CD4-positive, alpha-beta T cell treated with Interleukin-15 for 1 hour (primary cell): ENCODE measurements at regions not wholly inside any gene's neighbourhood (a gene's known extent, or its start where the extent isn't known, plus 50 kb on each side); places are given as distances from the start of the nearest gene placed in this dataset.

Experiments
- DNase-seq: peaks from one replicate; pipeline ENCODE4 v3.0.0-alpha.2; 2020

DNA sequence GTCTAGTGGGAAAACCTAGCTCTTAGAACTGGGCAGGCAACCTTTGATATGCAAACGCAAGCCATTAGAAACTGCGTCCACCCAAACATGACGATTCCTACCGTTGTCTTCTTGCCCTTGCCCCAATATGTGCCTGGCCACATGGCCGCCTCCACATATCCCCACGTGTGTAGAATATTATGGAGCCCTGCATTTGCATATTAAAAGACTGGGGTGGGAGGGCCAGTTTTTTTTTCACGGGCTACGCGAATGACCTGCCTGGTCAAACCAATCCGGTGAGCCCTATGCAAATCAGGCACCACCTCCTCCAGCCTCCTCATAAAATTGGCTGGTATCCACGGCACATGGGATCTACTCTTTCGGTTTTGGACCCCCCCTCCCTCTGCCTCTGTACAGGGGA, 381.0 kb upstream of the RGMA start:
- DNase-seq = no peak

DNA sequence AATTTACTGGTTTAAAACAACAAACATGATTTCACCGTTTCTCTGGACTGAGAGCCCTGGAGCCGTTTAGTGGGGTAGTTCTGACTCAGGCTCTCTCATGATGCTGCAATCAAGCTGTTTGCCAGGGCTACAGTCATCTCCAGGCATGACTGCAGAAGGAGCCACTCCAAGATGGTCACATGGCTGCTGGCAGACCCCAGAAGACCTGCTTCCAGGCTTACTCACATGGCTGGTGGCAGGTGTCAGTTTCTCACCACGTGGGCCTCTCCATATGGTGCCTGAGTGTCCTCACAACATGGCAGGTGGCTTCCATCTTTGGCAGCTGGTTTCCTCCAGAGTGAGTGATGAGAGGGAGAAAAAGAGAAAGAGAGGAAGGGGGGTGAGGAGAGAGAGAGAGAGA, 378.3 kb upstream of the RGMA start:
- DNase-seq = no peak

DNA sequence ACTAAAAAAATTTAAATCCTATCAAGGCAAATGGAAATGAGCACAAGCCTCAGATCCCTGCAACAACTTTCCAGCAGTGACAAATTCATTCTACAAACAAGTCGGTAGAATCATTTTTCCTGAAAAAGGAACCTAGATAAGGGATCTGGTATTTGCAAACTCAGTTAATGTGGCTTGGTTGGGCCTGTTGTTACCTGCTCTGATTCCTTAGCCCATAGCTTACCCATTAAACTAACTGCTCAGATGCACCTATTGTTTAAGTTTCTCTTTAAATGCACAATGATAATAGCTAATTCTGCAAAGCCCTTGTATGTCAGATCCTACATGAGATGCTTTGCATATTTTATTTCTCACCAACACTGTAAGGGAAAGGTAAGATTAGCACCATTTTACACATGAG, 377.4 kb upstream of the RGMA start:
- DNase-seq = no peak

DNA sequence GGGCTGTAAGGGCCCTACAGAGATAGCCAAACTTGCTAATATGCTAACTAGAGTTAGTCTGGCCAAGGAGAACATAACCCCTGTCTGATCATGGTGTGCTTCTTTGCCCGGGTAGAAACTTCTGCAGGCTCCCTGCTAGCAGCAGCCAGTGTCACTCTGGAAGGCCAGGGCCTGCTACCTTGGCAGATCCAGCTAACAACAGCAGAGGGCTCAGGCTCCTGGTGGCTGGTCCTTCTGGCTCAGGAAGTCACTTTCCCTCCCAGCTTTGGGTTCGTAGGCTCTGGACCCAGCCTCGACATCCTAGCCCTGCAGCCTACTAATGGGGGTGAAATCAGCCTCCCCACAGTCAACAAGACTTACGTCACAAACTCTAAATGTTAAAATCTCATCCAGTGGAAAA, 373.7 kb upstream of the RGMA start:
- DNase-seq = no peak

DNA sequence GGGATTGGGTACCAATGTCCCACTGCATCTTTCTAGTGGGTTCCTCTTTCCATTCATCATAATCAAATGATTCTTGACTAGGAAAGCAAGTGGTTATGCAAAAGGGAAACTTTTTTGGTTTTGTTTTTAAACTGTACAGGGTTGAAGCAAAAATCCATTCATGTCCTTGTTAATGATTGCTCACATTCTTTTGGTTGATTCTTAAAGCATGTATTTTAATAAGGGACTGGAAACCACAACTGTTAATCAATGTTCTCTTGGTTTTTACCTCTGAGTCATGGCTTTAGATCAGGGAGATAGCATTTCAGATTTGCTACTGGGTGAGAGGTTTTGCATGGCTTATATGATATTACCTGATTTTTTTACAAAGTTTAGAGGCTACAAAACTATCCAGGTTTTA, 371.7 kb upstream of the RGMA start:
- DNase-seq = no peak

DNA sequence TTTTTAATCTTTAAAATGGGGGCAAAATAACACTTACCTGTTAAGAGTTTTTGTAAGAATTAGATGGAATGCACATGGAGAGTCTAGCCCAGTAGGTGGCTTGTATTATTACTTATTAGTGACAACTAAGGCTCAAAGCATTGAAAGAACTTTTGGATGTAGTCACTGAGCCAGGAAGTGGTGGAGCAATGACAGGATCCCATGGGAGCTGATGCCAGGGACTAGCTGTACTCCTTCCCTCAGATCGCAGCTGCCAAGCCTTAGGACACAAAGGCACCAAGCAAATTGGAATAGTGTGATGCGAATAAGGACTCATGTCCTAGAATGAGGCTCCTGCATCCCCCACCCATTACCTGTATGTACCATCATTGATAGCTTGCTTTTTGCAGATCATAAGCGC, 370.4 kb upstream of the RGMA start:
- no peak for DNase-seq

DNA sequence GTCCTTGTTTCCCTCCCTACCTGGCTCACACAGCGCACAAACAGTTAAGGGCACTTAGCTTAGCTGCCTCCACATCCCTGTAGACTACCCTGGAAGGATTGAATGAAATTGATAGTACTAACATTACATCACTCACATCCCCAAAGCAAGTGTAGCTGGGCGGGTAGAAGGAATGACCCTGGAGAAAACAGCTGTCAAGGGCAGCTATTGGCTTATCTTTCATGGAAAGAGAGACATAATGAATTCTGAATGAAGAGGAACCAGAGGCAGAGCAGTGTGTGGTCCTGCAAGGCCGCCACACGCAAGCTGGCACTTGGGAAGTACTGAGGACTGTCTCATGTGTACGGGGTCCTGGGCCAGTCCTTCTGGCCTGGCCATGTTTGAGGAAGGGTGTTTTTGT, 369.6 kb upstream of the RGMA start:
- DNase-seq = no peak

DNA sequence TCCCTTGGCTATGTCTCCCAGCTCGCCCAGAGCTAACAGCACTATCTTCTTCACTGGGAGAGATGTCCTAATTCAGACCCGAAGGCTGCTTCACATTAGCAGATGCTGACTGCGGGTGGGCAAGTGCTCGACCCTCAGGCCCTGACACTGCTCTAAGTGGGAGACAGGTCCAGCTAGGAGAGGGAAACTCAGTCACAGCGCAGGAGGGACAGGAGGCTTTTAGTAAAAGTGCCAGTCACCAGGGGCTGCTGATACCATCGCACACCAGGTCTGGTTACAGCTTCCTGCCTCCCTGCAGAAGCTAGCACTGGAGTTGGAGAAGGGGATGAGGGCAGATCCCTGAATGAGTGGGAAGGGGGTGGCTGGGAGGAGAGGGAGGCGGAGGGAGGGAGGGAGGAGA, 365.8 kb upstream of the RGMA start:
- no peak for DNase-seq

DNA sequence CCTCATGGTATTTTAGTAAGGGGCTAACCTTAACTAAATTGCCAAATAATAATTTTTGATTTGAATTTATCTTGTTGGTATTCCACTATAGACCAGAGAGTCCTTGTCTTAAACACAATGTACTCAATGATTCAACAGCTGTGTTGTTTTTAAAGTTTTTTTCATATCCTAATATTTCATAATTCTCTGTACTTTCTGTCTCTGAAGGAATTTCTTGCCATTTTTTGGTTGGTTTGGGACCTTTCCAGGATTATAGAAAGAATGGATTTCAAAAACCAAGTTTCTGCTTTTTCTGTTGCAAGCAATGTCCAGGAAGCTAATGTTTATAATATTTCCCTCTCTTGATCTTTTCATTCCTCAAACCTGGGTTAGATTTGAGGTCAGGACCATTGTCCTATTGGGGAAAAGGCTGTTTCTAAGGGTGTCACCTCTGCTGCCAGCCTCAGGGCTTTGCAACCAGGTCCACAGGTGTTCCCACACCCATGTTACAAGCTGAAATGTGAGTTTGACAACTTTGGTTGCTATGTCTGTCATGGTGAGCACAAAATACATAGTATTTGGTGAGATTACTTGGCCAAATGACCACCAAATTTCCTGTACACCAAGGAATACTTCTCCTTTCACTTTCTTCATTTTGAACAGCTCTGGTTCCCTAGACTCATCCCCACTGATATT, 363.7 kb upstream of the RGMA start:
- no peak for DNase-seq

DNA sequence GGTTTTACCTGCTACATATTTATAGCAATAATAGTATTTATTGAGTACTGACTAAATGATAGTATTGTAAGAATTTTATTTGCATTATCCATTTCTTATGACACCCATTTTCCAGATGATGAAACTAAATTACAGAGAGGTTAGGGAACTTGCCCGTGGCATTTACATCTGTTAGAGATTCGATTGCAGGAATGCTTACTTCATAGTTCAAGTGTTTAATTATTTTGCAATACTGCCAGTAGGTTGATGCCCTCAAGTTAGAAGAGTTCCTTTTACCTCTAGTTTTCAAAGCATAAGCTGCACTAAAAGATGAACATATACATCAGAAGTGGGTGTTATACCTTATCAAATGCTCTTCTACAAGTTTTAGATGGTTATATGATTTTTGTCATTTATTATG, 362.8 kb upstream of the RGMA start:
- DNase-seq = no peak

DNA sequence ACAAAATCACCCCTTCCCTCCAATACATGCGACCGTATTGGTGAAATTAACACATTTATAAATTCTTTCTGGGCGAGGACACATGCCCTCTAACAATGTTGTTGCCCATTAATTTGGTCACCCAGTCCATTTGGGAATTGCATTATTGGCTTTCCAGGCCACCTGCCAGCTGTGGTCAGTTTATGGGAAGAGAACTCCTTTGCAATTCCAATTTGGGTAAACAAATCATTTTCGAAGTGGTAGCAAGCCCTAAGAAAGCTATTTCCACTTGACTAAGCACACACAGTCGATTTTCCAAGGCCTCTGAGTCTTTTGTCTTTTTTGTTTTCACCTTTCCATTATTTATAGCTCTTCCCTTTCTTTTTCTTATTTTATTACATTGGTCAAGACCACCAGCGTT, 362.3 kb upstream of the RGMA start:
- no peak for DNase-seq

DNA sequence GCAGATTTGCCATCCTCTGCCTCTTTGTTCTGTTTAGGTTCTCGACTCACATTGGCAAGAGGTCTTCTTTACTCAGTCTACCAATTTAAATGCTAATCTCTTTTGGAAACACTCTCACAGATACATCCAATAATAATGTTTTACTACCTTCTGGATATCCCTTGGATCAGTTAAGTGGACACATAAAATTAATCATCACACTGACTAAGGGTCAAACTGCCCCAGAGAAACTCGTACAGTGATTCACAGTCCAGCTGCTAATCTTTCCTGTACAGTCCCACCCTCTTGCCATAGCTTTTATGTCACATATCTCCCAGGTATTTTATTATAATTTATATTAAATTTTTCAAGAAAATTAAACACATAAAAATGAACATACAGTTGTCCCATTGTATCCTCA, 360.8 kb upstream of the RGMA start:
- DNase-seq = no peak

DNA sequence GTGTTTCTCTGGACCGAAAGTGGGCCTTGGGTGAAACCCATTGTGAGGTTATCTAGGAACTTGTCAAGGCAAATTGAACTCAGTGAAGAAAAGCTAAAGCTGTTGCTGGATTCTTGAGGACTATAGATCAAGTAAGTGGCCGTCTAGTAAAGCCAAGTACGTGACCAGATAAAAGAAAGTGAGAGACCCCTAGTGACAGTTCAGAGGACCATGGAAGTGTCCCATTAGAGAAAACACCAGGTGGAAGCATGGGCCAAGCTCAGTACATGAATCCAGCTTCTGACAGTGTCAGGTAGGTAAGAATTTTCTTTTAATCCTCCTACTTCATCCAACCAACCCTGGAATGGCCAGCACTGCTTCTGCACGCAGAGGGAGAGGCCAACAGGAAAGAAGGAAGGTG, 349.3 kb upstream of the RGMA start:
- DNase-seq = no peak

DNA sequence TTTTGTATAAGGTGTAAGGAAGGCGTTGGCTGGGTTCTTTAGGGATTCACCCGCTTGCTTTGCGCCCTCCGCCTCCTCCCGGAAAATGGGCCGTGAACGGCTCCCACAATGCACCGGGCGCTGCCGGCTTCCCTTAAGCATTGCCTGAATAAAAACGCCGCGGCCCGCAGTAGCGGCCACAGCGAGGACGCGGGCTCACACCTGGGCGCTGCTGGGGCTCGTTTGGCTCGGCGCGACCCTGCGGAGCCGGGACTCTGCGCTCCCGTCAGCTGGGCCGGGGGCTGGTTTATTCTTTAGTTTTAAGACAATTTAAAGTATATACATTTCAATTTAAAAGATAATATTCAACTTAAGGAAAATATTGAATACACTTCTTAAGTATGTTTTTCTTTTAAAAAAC, 343.5 kb upstream of the RGMA start:
- no peak for DNase-seq

DNA sequence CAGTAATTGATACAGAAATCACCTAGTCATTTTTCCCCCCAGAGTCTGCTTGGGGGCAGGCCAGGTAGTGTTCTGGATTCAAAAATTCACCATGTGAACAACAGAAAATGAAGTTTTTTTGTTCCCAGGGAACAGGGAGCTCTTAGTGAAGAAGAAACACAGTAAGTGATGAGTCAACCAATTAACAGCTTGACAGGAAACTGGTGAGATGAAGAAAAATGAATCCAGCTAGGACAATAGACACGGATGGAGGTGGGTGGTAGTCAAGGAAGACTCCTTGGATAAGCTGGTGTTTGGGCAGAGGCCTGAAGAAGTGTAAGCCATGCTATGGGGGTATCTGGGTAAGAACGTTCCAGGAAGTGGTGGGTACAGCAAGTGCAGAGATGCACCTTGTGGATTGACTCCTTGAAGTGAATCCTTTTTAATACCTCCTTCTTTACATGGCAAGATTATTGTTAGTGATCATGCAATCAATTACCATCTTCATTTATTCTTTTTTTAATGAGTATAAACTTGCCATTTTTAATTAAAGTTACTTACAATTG, 339.9 kb upstream of the RGMA start:
- DNase-seq = no peak

DNA sequence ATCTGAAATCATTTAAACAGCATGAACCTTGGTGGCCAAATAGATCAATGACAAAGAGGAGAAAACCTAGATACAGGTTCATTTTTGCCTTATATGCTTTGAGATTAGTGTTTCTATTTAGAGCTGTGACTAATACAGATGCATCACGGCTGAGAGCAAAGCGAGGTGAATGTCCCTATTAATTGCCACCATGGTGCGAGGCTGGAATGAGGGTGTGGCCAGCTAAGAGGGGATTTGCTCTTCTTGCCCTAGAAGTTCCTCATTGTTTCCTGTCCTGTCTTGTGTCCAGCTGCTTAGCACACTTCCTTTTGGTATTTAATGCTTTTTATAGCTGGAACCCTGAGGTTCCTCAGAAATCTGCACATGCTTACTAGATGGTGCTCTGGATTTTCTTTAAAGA, 339.1 kb upstream of the RGMA start:
- no peak for DNase-seq

DNA sequence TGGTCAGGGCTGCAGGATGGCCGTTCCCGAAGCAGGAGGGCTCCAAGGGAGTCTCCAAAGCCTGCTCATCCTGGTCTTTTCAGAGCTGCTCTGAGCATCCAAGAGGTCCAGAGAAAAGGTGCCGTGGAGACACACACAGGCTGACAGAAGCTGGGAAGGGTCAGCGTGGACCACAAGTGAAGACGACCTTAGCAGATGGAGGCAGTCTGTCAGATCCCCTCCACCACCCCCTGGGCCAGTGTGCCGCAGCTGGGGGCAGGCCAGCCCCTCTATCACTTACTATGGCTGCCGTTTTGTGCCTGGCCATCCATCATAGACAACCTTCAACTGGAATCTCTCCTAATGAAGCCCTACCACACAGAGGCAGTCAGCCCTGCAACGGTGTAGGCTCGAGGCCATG, 335.1 kb upstream of the RGMA start:
- no peak for DNase-seq

DNA sequence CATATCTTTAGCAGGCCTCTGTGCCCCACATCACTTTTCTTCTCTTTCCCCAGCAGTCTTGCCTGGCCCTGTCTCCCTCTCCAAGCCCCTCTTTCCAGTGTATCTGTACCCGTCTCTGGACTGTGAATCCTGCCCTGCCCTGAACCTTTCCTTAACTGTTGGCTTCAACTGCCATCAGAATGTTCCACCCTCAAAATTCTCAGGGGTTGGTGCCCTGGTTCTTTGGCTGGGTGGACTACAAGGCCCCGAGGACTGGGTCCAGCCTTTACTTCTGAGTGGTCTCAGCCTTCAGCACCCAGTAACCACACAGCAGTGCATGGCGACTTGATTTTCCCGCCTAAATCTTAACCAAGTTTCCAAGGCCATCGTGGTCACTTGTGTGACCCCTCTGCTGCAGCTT, 333.5 kb upstream of the RGMA start:
- no peak for DNase-seq

DNA sequence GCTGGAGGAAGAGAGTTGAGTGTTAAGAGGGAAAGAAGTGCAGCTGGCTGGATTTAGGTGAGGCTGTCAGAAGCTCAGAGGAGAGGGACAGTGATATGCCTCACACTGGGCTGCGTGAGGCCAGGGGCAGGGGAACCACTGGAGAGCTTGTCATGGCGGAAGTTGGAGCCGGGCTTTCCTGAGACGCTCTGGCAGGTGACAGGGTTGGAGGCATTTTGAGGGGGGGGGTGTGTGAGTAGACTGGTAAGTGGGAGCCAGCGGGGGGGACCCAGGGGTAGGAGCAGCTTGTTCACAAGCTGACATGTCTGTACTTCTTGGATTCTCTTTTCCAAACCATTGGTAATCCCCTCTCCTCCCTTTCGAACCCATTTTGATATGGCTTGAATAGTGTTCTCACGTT, 331.5 kb upstream of the RGMA start:
- DNase-seq = no peak

DNA sequence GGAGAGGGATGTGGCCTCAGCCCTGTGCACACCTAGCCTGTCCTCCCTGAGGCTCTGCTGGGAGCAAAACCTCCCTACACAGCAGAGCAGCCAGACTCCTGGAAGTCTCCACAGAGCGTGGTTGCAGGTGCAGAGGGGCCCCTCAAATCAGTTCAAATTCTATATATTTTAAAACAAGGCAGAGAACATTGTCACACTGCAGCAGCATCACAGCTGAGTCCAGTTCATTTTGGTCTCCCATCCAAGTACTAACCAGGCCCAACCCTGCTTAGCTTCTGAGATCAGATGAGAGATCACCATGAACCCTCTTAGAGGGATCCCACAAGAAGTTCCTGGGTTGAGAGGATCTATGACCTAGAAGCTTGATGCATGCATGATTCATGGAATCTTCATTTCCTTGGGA, 331.0 kb upstream of the RGMA start:
- DNase-seq = no peak

DNA sequence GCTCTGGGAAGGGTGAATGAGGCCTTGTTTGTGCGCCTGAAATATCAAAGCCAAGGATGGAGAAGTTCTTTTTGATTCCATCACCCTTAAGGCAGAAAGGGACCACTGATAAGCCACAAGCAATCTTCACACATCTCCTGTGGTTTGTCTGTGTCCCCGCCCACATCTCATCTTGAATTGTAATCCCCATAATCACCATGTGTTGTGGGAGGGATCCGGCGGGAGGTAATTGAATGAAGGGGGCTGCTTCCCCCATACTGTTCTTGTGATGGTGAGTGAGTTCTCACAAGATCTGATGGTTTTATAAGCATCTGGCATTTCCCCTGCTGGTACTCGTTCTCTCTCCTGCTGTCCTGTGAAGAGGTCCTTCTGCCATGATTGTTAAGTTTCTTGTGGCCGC, 329.6 kb upstream of the RGMA start:
- no peak for DNase-seq

DNA sequence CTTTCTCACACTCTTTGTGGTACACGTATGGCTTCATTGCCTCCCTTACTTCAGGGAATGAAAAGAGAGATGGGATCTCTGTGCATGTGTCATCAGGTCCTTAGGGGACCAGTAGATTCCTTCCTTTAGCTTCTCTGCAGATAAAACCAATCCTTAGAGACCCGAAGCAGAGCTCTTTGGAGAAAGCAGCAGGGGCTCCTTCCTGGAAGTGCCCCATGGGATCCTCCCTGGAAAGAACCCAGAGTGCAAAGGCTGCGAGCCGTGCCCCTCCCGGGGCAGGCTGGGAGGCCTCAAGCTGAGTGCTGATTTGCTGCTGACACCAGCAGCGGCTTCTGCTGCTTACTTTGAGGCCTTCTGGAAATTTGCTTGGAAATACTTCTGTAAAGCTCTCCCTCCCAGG, 328.6 kb upstream of the RGMA start:
- DNase-seq = no peak

DNA sequence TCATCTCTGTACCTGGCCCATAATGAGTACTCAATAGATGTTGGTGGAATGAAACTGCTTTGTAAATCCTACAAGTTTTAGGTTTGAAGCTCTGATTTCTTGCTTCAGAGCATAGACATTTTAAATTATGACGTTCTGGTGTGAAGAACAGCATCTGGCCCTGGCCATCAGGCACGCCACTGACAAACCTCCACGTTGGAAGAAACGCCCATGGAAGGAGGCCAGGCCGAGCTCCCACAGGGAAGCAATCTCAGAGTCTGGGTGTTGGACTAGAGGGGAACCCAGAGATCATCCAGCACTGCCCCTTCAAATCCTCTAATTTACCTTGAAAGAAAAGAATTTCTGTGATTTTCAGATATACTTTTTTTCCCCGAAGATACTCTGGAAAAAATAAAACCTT, 328.1 kb upstream of the RGMA start:
- DNase-seq = no peak

DNA sequence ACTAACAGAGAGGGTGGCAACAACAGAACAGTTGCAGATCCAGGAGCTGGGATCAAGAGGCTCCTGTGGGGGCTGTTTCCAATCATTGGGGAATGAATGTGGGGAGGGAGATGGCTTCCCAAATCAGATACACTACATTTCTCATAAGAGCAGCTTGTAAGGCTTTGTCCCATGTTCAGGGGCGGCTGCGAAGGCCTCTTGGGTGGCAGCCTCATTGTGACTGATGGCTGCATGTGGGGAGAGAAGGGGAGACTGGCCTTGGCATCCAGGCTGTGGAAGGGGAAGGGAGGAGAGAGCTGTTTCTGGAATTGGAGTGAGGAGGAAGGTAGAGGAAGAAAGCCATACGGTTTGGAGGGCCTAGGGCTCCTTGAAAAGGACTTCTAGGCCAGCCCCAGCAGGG, 326.6 kb upstream of the RGMA start:
- no peak for DNase-seq

DNA sequence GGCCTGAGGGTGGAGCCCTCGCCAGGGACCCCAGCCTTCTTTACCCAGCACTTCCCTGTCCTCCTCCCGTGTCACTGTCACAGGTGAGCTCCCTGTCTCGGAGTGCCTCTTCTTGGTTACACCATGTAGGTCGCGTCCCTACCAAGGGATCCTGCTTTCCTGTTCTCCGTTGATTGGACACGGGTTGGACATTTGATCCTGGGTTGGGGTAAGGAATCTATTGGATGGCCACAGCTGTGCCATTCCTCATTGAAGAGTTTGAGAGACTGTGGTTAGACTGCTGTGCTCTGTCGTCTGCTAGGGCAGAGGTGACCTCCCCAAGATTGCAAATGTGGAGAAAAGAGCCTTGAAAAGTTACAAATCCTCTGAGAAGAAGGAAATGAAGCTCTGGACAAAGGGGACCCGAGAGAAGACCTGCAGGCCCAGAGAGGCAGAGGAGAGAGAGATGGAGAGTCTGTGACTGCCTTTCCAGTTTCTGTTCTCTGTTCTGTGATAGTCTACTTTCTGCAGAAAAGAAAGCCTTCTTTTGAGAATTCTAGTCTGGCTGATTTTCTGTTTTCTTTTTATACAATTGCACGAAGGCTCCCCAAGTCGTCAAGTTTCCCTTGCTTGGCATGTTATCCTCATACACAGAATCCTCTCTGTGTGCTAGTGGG, 325.7 kb upstream of the RGMA start:
- DNase-seq = no peak
